ENCODE measurements at regions not wholly inside any gene's neighbourhood (a gene's known extent, or its start where the extent isn't known, plus 50 kb on each side); places are given as distances from the start of the nearest gene placed in this dataset.

GRCh38 chr2:51693640-51694039, 661.7 kb upstream of the NRXN1 start (continued):
- TF ChIP-seq CTCF (conservative IDR thresholded peaks at IDR 0.05; ENCODE audit: low read depth in 2 of 2) (no peak), STAT1 (IDR thresholded peaks at IDR 0.05; ENCODE audit: unreplicated experiment) (no peak), ETS1 (IDR thresholded peaks at IDR 0.05) (no peak), POLR2AphosphoS5 (IDR thresholded peaks at IDR 0.05; ENCODE audit: low read depth) (no peak), REST (IDR thresholded peaks at IDR 0.05; ENCODE audit: unreplicated experiment) (no peak), ZNF114 (CRISPR knock-in tag; IDR thresholded peaks at IDR 0.05) (no peak)

- ATAC-seq (no peak), DNase-seq (ENCODE audit: low spot score) (no peak)
- TF ChIP-seq ZNF462 (CRISPR knock-in tag; IDR thresholded peaks at IDR 0.05): no peak
- no peak for TF ChIP-seq ZNF331 (CRISPR knock-in tag; IDR thresholded peaks at IDR 0.05; ENCODE audit: low read depth)
- no peak for TF ChIP-seq STAT1 (IDR thresholded peaks at IDR 0.05; ENCODE audit: unreplicated experiment)
- no peaks in the 10 kb centered on the region for H3K79me2 ChIP-seq (replicated peaks; ENCODE audit: insufficient read depth)
- Mint-ChIP-seq H3K27me3 (ENCODE audit: insufficient read depth, low read depth, poor library complexity) (no peaks in the 10 kb centered on the region), H3K36me3 (ENCODE audit: low read depth) (peaks cover 2% of the 10 kb centered on the region; the same call in 2 of the 3 replicates), H3K9me3 (peaks cover 7% of the 10 kb centered on the region; the same call in 2 of the 3 replicates), H3K27ac (no peak overlapping the region), H3K4me1 (peaks cover 8% of the 10 kb centered on the region; the same call in 2 of the 3 replicates), H3K4me3 (no peak overlapping the region)
- H3K4me3 ChIP-seq: no peak overlapping the region
- no peak overlapping the region; the same call in 1 of the 2 replicates for H2AFZ ChIP-seq
- no peaks in the 10 kb centered on the region; the same call in 1 of the 2 replicates for H3K9me2 ChIP-seq (ENCODE audit: insufficient read depth)
- no peak overlapping the region for H3K27ac ChIP-seq (ENCODE audit: low read depth)
- peaks cover 6% of the 10 kb centered on the region; the same call in 1 of the 2 replicates for H3K4me1 ChIP-seq (ENCODE audit: insufficient read depth)
- no peaks in the 10 kb centered on the region for H3F3A ChIP-seq (replicated peaks; ENCODE audit: low read depth)
- no peaks in the 10 kb centered on the region for H4K20me1 ChIP-seq (replicated peaks; ENCODE audit: insufficient read depth)
- H3K36me3 ChIP-seq (ENCODE audit: insufficient read depth): no peaks in the 10 kb centered on the region
- H3K4me2 ChIP-seq: no peak overlapping the region
- H3K27me3 ChIP-seq (ENCODE audit: insufficient read depth): no peaks in the 10 kb centered on the region
Observed at GRCh38 chr2:51681854-51682253, 649.9 kb upstream of the NRXN1 start.

Data from GM23338 (cell line).